ENCODE measurements at regions not wholly inside any gene's neighbourhood (a gene's known extent, or its start where the extent isn't known, plus 50 kb on each side); places are given as distances from the start of the nearest gene placed in this dataset.

GRCh38 chr4:181420950-181421349 is 822.3 kb upstream of the TENM3 start:
- TF ChIP-seq CTCF (IDR thresholded peaks at IDR 0.05) (no peak), POLR2A (IDR thresholded peaks at IDR 0.05) (no peak)
- Histone ChIP-seq H3K27ac (no peak overlapping the region), H3K4me3 (no peak overlapping the region), H3K9me3 (no peaks in the 10 kb centered on the region), H3K27me3 (no peaks in the 10 kb centered on the region), H3K36me3 (replicated peaks in 1 of 2; ENCODE audit: insufficient read depth in 1 of 2, low read depth in 2 of 2) (no peaks in the 10 kb centered on the region), H3K4me1 (no peaks in the 10 kb centered on the region)
- intact Hi-C loops (cut with DNase I), result no loop called here
- DNase-seq (no peak), ATAC-seq (no peak)
- 57 to 76% methylated on average over 2 of the region's 2 CpGs for WGBS, 2 donors

- no peaks in the 10 kb centered on the region for H3K4me1 ChIP-seq
- ATAC-seq (no peak), DNase-seq (no peak)
- intact Hi-C loops (cut with DNase I), result no loop called here
- TF ChIP-seq POLR2A (IDR thresholded peaks at IDR 0.05) (no peak), CTCF (IDR thresholded peaks at IDR 0.05) (no peak)
- no peak overlapping the region for H3K27ac ChIP-seq
- H3K4me3 ChIP-seq, result no peak overlapping the region
- WGBS, 2 donors, result 58 to 59% methylated on average over 2 of the region's 2 CpGs
- H3K9me3 ChIP-seq, result no peaks in the 10 kb centered on the region
- no peaks in the 10 kb centered on the region for H3K27me3 ChIP-seq
- no peaks in the 10 kb centered on the region for H3K36me3 ChIP-seq (replicated peaks in 1 of 2; ENCODE audit: insufficient read depth in 1 of 2, low read depth in 2 of 2)
Measured at GRCh38 chr4:181424362-181425016, 818.7 kb upstream of the TENM3 start.

GRCh38 chr4:181427076-181427475 is 816.1 kb upstream of the TENM3 start:
- no peak overlapping the region for H3K4me3 ChIP-seq
- WGBS, 2 donors, result 54% methylated on average over 3 of the region's 3 CpGs
- ATAC-seq, result no peak
- intact Hi-C loops (cut with DNase I), result no loop called here
- no peaks in the 10 kb centered on the region for H3K36me3 ChIP-seq (replicated peaks in 1 of 2; ENCODE audit: insufficient read depth in 1 of 2, low read depth in 2 of 2)
- no peak for TF ChIP-seq POLR2A (IDR thresholded peaks at IDR 0.05)
- TF ChIP-seq CTCF (IDR thresholded peaks at IDR 0.05), result no peak
- no peak for DNase-seq
- H3K4me1 ChIP-seq, result no peaks in the 10 kb centered on the region
- H3K9me3 ChIP-seq, result no peaks in the 10 kb centered on the region
- H3K27ac ChIP-seq, result no peak overlapping the region
- H3K27me3 ChIP-seq, result no peaks in the 10 kb centered on the region

GRCh38 chr4:181431006-181431405 is 812.2 kb upstream of the TENM3 start:
- TF ChIP-seq POLR2A (IDR thresholded peaks at IDR 0.05) (no peak), CTCF (IDR thresholded peaks at IDR 0.05) (no peak)
- H3K4me1 ChIP-seq, result no peaks in the 10 kb centered on the region
- no peaks in the 10 kb centered on the region for H3K9me3 ChIP-seq
- ATAC-seq (no peak), DNase-seq (no peak)
- whole genome bisulfite sequencing, 2 donors, result 13 to 18% methylated on average over 1 of the region's 1 CpG
- no peaks in the 10 kb centered on the region for H3K36me3 ChIP-seq (replicated peaks in 1 of 2; ENCODE audit: insufficient read depth in 1 of 2, low read depth in 2 of 2)
- no peak overlapping the region for H3K4me3 ChIP-seq
- no peak overlapping the region for H3K27ac ChIP-seq
- intact Hi-C loops (cut with DNase I), result no loop called here
- no peaks in the 10 kb centered on the region for H3K27me3 ChIP-seq

- no peak for DNase-seq
- 49 to 58% methylated on average over 3 of the region's 3 CpGs for WGBS, 2 donors
- no peak overlapping the region for H3K27ac ChIP-seq
- intact Hi-C loops (cut with DNase I), result no loop called here
- no peaks in the 10 kb centered on the region for H3K9me3 ChIP-seq
- no peaks in the 10 kb centered on the region for H3K27me3 ChIP-seq
- H3K4me1 ChIP-seq, result no peaks in the 10 kb centered on the region
- no peak for ATAC-seq
- no peaks in the 10 kb centered on the region for H3K36me3 ChIP-seq (replicated peaks in 1 of 2; ENCODE audit: insufficient read depth in 1 of 2, low read depth in 2 of 2)
- H3K4me3 ChIP-seq, result no peak overlapping the region
- TF ChIP-seq POLR2A (IDR thresholded peaks at IDR 0.05), result no peak
- TF ChIP-seq CTCF (IDR thresholded peaks at IDR 0.05), result no peak
Measured at GRCh38 chr4:181431661-181432060, 811.5 kb upstream of the TENM3 start.
